WTC11 (cell line): ENCODE measurements at regions not wholly inside any gene's neighbourhood (a gene's known extent, or its start where the extent isn't known, plus 50 kb on each side); places are given as distances from the start of the nearest gene placed in this dataset.

Experiments
- ATAC-seq: fragments of 200-7000 bp; cut with Tn5 transposase; 2 replicates; pipeline ENCODE4 v1.10.0; 2021; ENCODE audit warnings: mild to moderate bottlenecking, moderate library complexity
- CTCF ChIA-PET: fragments of 300-600 bp; sonication (Branson Sonifier 250); formaldehyde crosslinking; loops from one replicate; lab custom pipeline; 2021; ENCODE audit warnings: antibody characterized with exemption; lab: Charles Lee
- POLR2A ChIA-PET: fragments of 350-600 bp; sonication (Branson Sonifier 250); formaldehyde crosslinking; loops from one replicate; lab custom pipeline; 2021; ENCODE audit warnings: antibody characterized with exemption; lab: Charles Lee
- DNase-seq: peaks from one replicate; pipeline ENCODE4 v3.0.0; 2021; ENCODE audit warnings: low spot score
- H3K27ac Mint-ChIP-seq: 2 replicates; pipeline ENCODE4 v1.8.0; 2021; ENCODE audit warnings: mixed read lengths
- H3K27me3 Mint-ChIP-seq: 2 replicates; pipeline ENCODE4 v1.8.0; 2021; ENCODE audit warnings: low read depth, mild to moderate bottlenecking, moderate library complexity, mixed read lengths
- H3K36me3 Mint-ChIP-seq: 2 replicates; pipeline ENCODE4 v1.8.0; 2021; ENCODE audit warnings: mixed read lengths
- H3K4me1 Mint-ChIP-seq: 2 replicates; pipeline ENCODE4 v1.8.0; 2022; ENCODE audit warnings: mixed read lengths
- H3K4me3 Mint-ChIP-seq: 2 replicates; pipeline ENCODE4 v1.8.0; 2021; ENCODE audit warnings: mild to moderate bottlenecking, moderate library complexity, mixed read lengths
- H3K9me3 Mint-ChIP-seq: 2 replicates; pipeline ENCODE4 v1.8.0; 2021; ENCODE audit warnings: mixed read lengths
- AFF4 ChIP-seq: sonication (generic); formaldehyde crosslinking; IDR thresholded peaks from 2 replicates; pipeline ENCODE4 v1.8.1; 2023; ENCODE audit warnings: mild to moderate bottlenecking, missing genetic modification reagents, borderline replicate concordance
- ATF1 ChIP-seq: sonication (generic); formaldehyde crosslinking; IDR thresholded peaks from 2 replicates; pipeline ENCODE4 v1.8.1; 2023; ENCODE audit warnings: mild to moderate bottlenecking, moderate library complexity, missing genetic modification reagents
- CDX4 ChIP-seq: fragments of 250-450 bp; sonication (Bioruptor Pico); IDR thresholded peaks from 2 replicates; pipeline ENCODE4 v1.9.0; 2021; ENCODE audit warnings: moderate library complexity, mild to moderate bottlenecking, inconsistent platforms, borderline replicate concordance
- CREB1 ChIP-seq: sonication (generic); formaldehyde crosslinking; IDR thresholded peaks from 2 replicates; pipeline ENCODE4 v1.8.0; 2023; ENCODE audit warnings: mild to moderate bottlenecking, missing genetic modification reagents
- CREM ChIP-seq: sonication (generic); formaldehyde crosslinking; IDR thresholded peaks from 2 replicates; pipeline ENCODE4 v1.8.1; 2022; ENCODE audit warnings: mild to moderate bottlenecking, missing genetic modification reagents, moderate library complexity
- ELF4 ChIP-seq: sonication (generic); formaldehyde crosslinking; IDR thresholded peaks from 2 replicates; pipeline ENCODE4 v1.8.1; 2022; ENCODE audit warnings: low read depth, mild to moderate bottlenecking, moderate library complexity, missing genetic modification reagents
- ESRRA ChIP-seq: sonication (generic); formaldehyde crosslinking; IDR thresholded peaks from 2 replicates; pipeline ENCODE4 v1.8.1; 2022; ENCODE audit warnings: mild to moderate bottlenecking, missing genetic modification reagents, borderline replicate concordance
- ETV6 ChIP-seq: sonication (generic); formaldehyde crosslinking; IDR thresholded peaks from 2 replicates; pipeline ENCODE4 v1.8.1; 2022; ENCODE audit warnings: mild to moderate bottlenecking, missing genetic modification reagents
- FOXP4 ChIP-seq: sonication (generic); formaldehyde crosslinking; IDR thresholded peaks from 2 replicates; pipeline ENCODE4 v1.8.0; 2022; ENCODE audit warnings: mild to moderate bottlenecking, missing genetic modification reagents
- HMGA2 ChIP-seq: fragments of 250-450 bp; sonication (Bioruptor Pico); IDR thresholded peaks from 2 replicates; pipeline ENCODE4 v1.4.0; 2021; ENCODE audit warnings: mild to moderate bottlenecking, moderate library complexity
- HMGXB4 ChIP-seq: sonication (generic); formaldehyde crosslinking; IDR thresholded peaks from 2 replicates; pipeline ENCODE4 v1.8.1; 2023; ENCODE audit warnings: mild to moderate bottlenecking, moderate library complexity, missing genetic modification reagents
- NR1H2 ChIP-seq: sonication (generic); formaldehyde crosslinking; IDR thresholded peaks from 2 replicates; pipeline ENCODE4 v1.9.0; 2021; ENCODE audit warnings: mild to moderate bottlenecking, moderate library complexity, missing genetic modification reagents
- OVOL2 ChIP-seq: fragments of 250-450 bp; sonication (Bioruptor Pico); IDR thresholded peaks from 2 replicates; pipeline ENCODE4 v1.9.0; 2021; ENCODE audit warnings: mild to moderate bottlenecking, borderline replicate concordance
- PREB ChIP-seq: sonication (generic); formaldehyde crosslinking; IDR thresholded peaks from 2 replicates; pipeline ENCODE4 v1.8.1; 2022; ENCODE audit warnings: mild to moderate bottlenecking, missing genetic modification reagents, moderate library complexity, borderline replicate concordance
- SMAD3 ChIP-seq: sonication (generic); formaldehyde crosslinking; IDR thresholded peaks from 2 replicates; pipeline ENCODE4 v1.8.0; 2022; ENCODE audit warnings: missing genetic modification reagents, mild to moderate bottlenecking, borderline replicate concordance
- STAT6 ChIP-seq: sonication (generic); formaldehyde crosslinking; conservative IDR thresholded peaks from 2 replicates; pipeline ENCODE4 v1.8.1; 2023; ENCODE audit warnings: mild to moderate bottlenecking, low read depth, missing genetic modification reagents, moderate library complexity
- TEAD1 ChIP-seq: sonication (generic); formaldehyde crosslinking; IDR thresholded peaks from 2 replicates; pipeline ENCODE4 v1.8.0; 2022; ENCODE audit warnings: mild to moderate bottlenecking, missing genetic modification reagents
- ZBTB43 ChIP-seq: sonication (generic); formaldehyde crosslinking; IDR thresholded peaks from 2 replicates; pipeline ENCODE4 v1.8.1; 2023; ENCODE audit warnings: mild to moderate bottlenecking, missing genetic modification reagents

- ATAC-seq (no peak), DNase-seq (no peak)
- TF ChIP-seq ELF4 (no peak), ETV6 (no peak), PREB (CRISPR knock-in tag) (no peak), CREM (no peak), AFF4 (CRISPR knock-in tag) (no peak), TEAD1 (CRISPR knock-in tag) (no peak)
- ChIA-PET CTCF (no interaction called here), POLR2A (no interaction called here)
- H3K4me3 Mint-ChIP-seq, result no peak overlapping the region
- no peak overlapping the region for H3K27ac Mint-ChIP-seq
- H3K4me1 Mint-ChIP-seq, result peaks cover 13% of the 10 kb centered on the region
- H3K36me3 Mint-ChIP-seq, result no peaks in the 10 kb centered on the region
- H3K27me3 Mint-ChIP-seq, result no peaks in the 10 kb centered on the region
- no peaks in the 10 kb centered on the region for H3K9me3 Mint-ChIP-seq
Observed at GRCh38 chr1:22241811-22242210, 98.9 kb upstream of the WNT4 start.

- H3K27me3 Mint-ChIP-seq, result no peaks in the 10 kb centered on the region; the same call in 1 of the 2 replicates
- ATAC-seq, result no peak
- H3K9me3 Mint-ChIP-seq, result no peaks in the 10 kb centered on the region
- H3K27ac Mint-ChIP-seq, result no peak overlapping the region
- no peak overlapping the region for H3K4me3 Mint-ChIP-seq
- POLR2A ChIA-PET, result interaction anchor here (0.7 kb wide), 1 partner anchor 124 kb away, joined by 5 read pairs; no protein-coding TSS in a partner anchor
- peaks cover 17% of the 10 kb centered on the region for H3K4me1 Mint-ChIP-seq
- H3K36me3 Mint-ChIP-seq, result no peaks in the 10 kb centered on the region
- TF ChIP-seq TEAD1 (CRISPR knock-in tag), result no peak
- TF ChIP-seq STAT6, result no peak
- TF ChIP-seq CREB1, result no peak
- TF ChIP-seq OVOL2 (CRISPR knock-in tag), result no peak
- no peak for TF ChIP-seq ZBTB43
- no peak for TF ChIP-seq FOXP4
- TF ChIP-seq ELF4, result no peak
- TF ChIP-seq HMGXB4 (CRISPR knock-in tag), result no peak
- TF ChIP-seq HMGA2 (CRISPR knock-in tag), result no peak
- TF ChIP-seq SMAD3, result no peak
- TF ChIP-seq ESRRA (CRISPR knock-in tag), result no peak
- no peak for TF ChIP-seq ATF1 (CRISPR knock-in tag)
- no peak for TF ChIP-seq NR1H2 (CRISPR knock-in tag)
- no peak for TF ChIP-seq CDX4 (CRISPR knock-in tag)
- DNase-seq, result no peak
- CTCF ChIA-PET, result interaction anchor here (0.7 to 2.1 kb wide), 8 partner anchors 9 to 171 kb away, joined by 3 to 11 read pairs (median 4); partner anchors contain the start of gene WNT4
Observed at GRCh38 chr1:22245100-22245650, 102.3 kb upstream of the WNT4 start.
